Coronary artery (tissue), 2 donors: ENCODE measurements at regions not wholly inside any gene's neighbourhood (a gene's known extent, or its start where the extent isn't known, plus 50 kb on each side); places are given as distances from the start of the nearest gene placed in this dataset.

ENCODE experiments used
- DNase-seq: peaks from one replicate; pipeline ENCODE4 v3.0.0-alpha.2; 2017; ENCODE audit warnings: low spot score
- H3K27ac ChIP-seq, 2 donors: fragments of 200-600 bp; sonication (generic); one replicate each; pipeline ENCODE4 v1.5.1; 2016 to 2019
- H3K4me3 ChIP-seq: fragments of 200-600 bp; sonication (generic); 2 replicates; pipeline ENCODE4 v1.5.1; 2016; ENCODE audit warnings: mild to moderate bottlenecking, moderate library complexity
- TF ChIP-seq, protein P1 (sequence below): fragments of 200-600 bp; sonication (generic); IDR thresholded peaks from one replicate; pipeline ENCODE4 v1.5.1; 2019; ENCODE audit warnings: antibody characterized with exemption

- DNase-seq, result no peak
- Histone ChIP-seq H3K4me3 (no peak overlapping the region), H3K27ac (no peak overlapping the region)
- TF ChIP-seq, protein P1, sequence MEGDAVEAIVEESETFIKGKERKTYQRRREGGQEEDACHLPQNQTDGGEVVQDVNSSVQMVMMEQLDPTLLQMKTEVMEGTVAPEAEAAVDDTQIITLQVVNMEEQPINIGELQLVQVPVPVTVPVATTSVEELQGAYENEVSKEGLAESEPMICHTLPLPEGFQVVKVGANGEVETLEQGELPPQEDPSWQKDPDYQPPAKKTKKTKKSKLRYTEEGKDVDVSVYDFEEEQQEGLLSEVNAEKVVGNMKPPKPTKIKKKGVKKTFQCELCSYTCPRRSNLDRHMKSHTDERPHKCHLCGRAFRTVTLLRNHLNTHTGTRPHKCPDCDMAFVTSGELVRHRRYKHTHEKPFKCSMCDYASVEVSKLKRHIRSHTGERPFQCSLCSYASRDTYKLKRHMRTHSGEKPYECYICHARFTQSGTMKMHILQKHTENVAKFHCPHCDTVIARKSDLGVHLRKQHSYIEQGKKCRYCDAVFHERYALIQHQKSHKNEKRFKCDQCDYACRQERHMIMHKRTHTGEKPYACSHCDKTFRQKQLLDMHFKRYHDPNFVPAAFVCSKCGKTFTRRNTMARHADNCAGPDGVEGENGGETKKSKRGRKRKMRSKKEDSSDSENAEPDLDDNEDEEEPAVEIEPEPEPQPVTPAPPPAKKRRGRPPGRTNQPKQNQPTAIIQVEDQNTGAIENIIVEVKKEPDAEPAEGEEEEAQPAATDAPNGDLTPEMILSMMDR, result no peak
Observed at GRCh38 chr5:152259702-152260101, 145.4 kb downstream of the NMUR2 start.

- DNase-seq, result no peak
- H3K4me3 ChIP-seq, result no peak overlapping the region
- TF ChIP-seq, protein P1, result no peak
- no peak overlapping the region for H3K27ac ChIP-seq
Observed at GRCh38 chr5:152256580-152256979, 148.5 kb downstream of the NMUR2 start.

- Histone ChIP-seq H3K27ac (no peak overlapping the region), H3K4me3 (no peak overlapping the region)
- TF ChIP-seq, protein P1, result no peak
- no peak for DNase-seq
Observed at GRCh38 chr5:152255411-152255810, 149.7 kb downstream of the NMUR2 start.

DNA sequence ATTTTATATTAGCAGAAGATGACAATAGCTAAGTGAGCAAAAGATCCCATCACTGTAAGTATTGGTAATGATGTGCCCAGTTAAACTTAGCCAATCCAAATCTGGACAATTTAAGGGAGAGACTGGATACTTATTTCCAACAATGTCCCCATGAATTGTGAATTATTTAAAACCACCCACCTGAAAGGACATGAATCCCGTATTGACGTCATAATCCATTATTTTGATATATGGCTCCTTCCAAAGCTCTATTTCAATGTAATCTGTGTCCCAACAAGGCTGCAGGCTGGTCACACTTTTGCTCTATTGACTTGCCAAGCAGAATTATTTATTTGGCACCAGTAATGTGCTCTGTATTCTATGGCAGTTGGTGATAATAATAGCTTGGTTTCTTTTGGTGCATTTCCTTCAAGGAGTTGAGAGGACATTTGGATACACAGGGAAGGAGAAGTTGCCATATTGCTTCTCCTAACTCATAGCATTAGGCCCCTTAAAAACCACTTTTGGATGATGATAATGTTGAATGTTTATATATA lies 157.2 kb downstream of the NMUR2 start:
- TF ChIP-seq, protein P1, result no peak
- DNase-seq, result no peak
- no peak overlapping the region for H3K27ac ChIP-seq

GRCh38 chr5:152246401-152246800 lies 158.7 kb downstream of the NMUR2 start:
- DNase-seq, result no peak

More for the DNA sequence above, 157.2 kb downstream of the NMUR2 start:
- no peak overlapping the region for H3K4me3 ChIP-seq

GRCh38 chr5:152237531-152237930 lies 167.5 kb downstream of the NMUR2 start:
- DNase-seq, result no peak
- TF ChIP-seq, protein P1, result no peak
- H3K27ac ChIP-seq, result no peak overlapping the region
- H3K4me3 ChIP-seq, result no peak overlapping the region

More at GRCh38 chr5:152246401-152246800, 158.7 kb downstream of the NMUR2 start:
- no peak overlapping the region for H3K4me3 ChIP-seq
- TF ChIP-seq, protein P1, result no peak
- no peak overlapping the region for H3K27ac ChIP-seq

DNA sequence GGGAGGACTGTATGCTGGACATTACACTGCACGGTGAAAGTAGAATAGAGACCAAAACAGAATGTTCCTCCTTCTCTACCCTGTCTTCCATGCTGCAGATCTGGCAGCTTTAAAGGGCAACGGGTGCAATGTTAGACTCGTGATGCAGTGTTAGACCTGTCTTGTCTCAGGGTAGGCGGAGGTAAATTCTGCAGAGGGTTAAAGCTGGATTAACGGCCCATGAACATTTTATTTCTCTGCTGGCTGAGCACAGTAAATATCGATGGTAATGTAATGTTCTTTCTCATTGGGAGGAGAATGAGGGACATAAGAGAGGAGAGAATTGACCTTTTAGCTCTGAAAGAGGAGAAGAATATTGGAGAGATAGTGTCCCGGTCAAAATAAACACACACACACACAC lies 178.9 kb downstream of the NMUR2 start:
- no peak overlapping the region for H3K4me3 ChIP-seq
- DNase-seq, result no peak
- H3K27ac ChIP-seq, result no peak overlapping the region
- TF ChIP-seq, protein P1, result no peak
